A673 (cell line): ENCODE measurements at regions not wholly inside any gene's neighbourhood (a gene's known extent, or its start where the extent isn't known, plus 50 kb on each side); places are given as distances from the start of the nearest gene placed in this dataset.

Experiments used
- BruUV-seq: library from RNA; stranded (reverse); fragments of 400-500 nt; replicated peaks from 2 replicates; lab custom pipeline; 2021; lab: Mats Ljungman, UMichigan
- CTCF ChIA-PET: fragments of 300-600 bp; sonication (Branson Sonifier 250); formaldehyde crosslinking; loops from one replicate; lab custom pipeline; 2022; ENCODE audit warnings: antibody characterized with exemption; lab: Charles Lee
- POLR2A ChIA-PET: fragments of 300-600 bp; sonication (Branson Sonifier 250); formaldehyde crosslinking; loops from one replicate; lab custom pipeline; 2022; ENCODE audit warnings: antibody characterized with exemption; ENCODE audit not compliant: low non-redundant PET; lab: Charles Lee
- DNase-seq: peaks from one replicate; pipeline ENCODE4 v3.0.0-alpha.2; 2015; ENCODE audit warnings: low spot score
- H3K27ac ChIP-seq: fragments of 200-600 bp; sonication (generic); 2 replicates; pipeline ENCODE4 v1.5.1; 2016; ENCODE audit warnings: mixed run types, low read depth, mild to moderate bottlenecking, mixed read lengths, antibody characterized with exemption, low read length; ENCODE audit not compliant: poor library complexity, severe bottlenecking
- H3K27me3 ChIP-seq: fragments of 200-600 bp; sonication (generic); replicated peaks from 2 replicates; pipeline ENCODE4 v1.6.1; 2017; ENCODE audit warnings: mixed run types, low read depth, mild to moderate bottlenecking, mixed read lengths, antibody characterized with exemption, low read length; ENCODE audit not compliant: insufficient read depth, poor library complexity
- H3K36me3 ChIP-seq: fragments of 200-600 bp; sonication (generic); 2 replicates; pipeline ENCODE4 v1.6.1; 2016; ENCODE audit warnings: mixed run types, mild to moderate bottlenecking, mixed read lengths, antibody characterized with exemption, low read length; ENCODE audit not compliant: insufficient read depth, poor library complexity, severe bottlenecking
- H3K4me1 ChIP-seq: fragments of 200-600 bp; sonication (generic); 2 replicates; pipeline ENCODE4 v1.6.1; 2017; ENCODE audit warnings: mixed run types, mild to moderate bottlenecking, mixed read lengths, antibody characterized with exemption, low read length; ENCODE audit not compliant: insufficient read depth, poor library complexity, severe bottlenecking
- H3K4me3 ChIP-seq: fragments of 200-600 bp; sonication (generic); 2 replicates; pipeline ENCODE4 v1.5.1; 2016; ENCODE audit warnings: low read depth, mixed run types, mild to moderate bottlenecking, mixed read lengths, low read length; ENCODE audit not compliant: poor library complexity, severe bottlenecking
- H3K9me3 ChIP-seq: fragments of 200-600 bp; sonication (generic); 2 replicates; pipeline ENCODE4 v1.6.1; 2016; ENCODE audit warnings: mixed run types, low read depth, mild to moderate bottlenecking, mixed read lengths, antibody characterized with exemption, low read length; ENCODE audit not compliant: poor library complexity, severe bottlenecking
- CTCF ChIP-seq: fragments of 300-800, 200-600 bp; sonication (generic); conservative IDR thresholded peaks from 2 replicates; pipeline ENCODE4 v1.5.1; 2017; ENCODE audit warnings: low read depth, mild to moderate bottlenecking, antibody characterized with exemption, low read length, moderate library complexity, mixed read lengths
- EZH2 ChIP-seq: fragments of 200-600 bp; sonication (generic); IDR thresholded peaks from 2 replicates; pipeline ENCODE4 v1.6.1; 2017; ENCODE audit warnings: borderline replicate concordance, low read depth, mild to moderate bottlenecking, mixed read lengths, antibody characterized with exemption, low read length; ENCODE audit not compliant: poor library complexity, severe bottlenecking
- intact Hi-C: fragments of 100-400 bp; cut with micrococcal nuclease; formaldehyde crosslinking; loops from one replicate; pipeline ENCODE4 v1.10.0; 2022; ENCODE audit not compliant: unreplicated experiment

GRCh38 chr1:37305841-37306240 lies 168.5 kb upstream of the ZC3H12A start:
- Histone ChIP-seq H3K36me3 (no peaks in the 10 kb centered on the region), H3K27me3 (peaks cover 27% of the 10 kb centered on the region), H3K27ac (no peak overlapping the region), H3K9me3 (no peaks in the 10 kb centered on the region), H3K4me1 (no peaks in the 10 kb centered on the region), H3K4me3 (no peak overlapping the region)
- DNase-seq, result no peak
- POLR2A ChIA-PET, result no interaction called here
- TF ChIP-seq CTCF (no peak), EZH2 (no peak)
- CTCF ChIA-PET, result no interaction called here
- BruUV-seq, result no TSS peak
- intact Hi-C loops, result no loop called here

- no peak for TF ChIP-seq CTCF
- TF ChIP-seq EZH2, result no peak
- no peak overlapping the region for H3K27ac ChIP-seq
- DNase-seq, result no peak
- ChIA-PET POLR2A (no interaction called here), CTCF (no interaction called here)
- no peaks in the 10 kb centered on the region for H3K9me3 ChIP-seq
- peaks cover 27% of the 10 kb centered on the region for H3K27me3 ChIP-seq
- H3K36me3 ChIP-seq, result no peaks in the 10 kb centered on the region
- no TSS peak for BruUV-seq
- intact Hi-C loops, result no loop called here
- H3K4me1 ChIP-seq, result no peaks in the 10 kb centered on the region
- H3K4me3 ChIP-seq, result no peak overlapping the region
These were observed 167.9 kb upstream of the ZC3H12A start for GRCh38 chr1:37306461-37306860.

- peaks cover 27% of the 10 kb centered on the region for H3K27me3 ChIP-seq
- H3K36me3 ChIP-seq, result no peaks in the 10 kb centered on the region
- TF ChIP-seq EZH2, result no peak
- no peak for TF ChIP-seq CTCF
- no peak for DNase-seq
- H3K4me3 ChIP-seq, result no peak overlapping the region
- BruUV-seq, result no TSS peak
- ChIA-PET POLR2A (no interaction called here), CTCF (no interaction called here)
- no peaks in the 10 kb centered on the region for H3K4me1 ChIP-seq
- H3K9me3 ChIP-seq, result no peaks in the 10 kb centered on the region
- intact Hi-C loops, result no loop called here
- no peak overlapping the region for H3K27ac ChIP-seq
These were observed 167.5 kb upstream of the ZC3H12A start for GRCh38 chr1:37306871-37307270.
